HEK293 (cell line): ENCODE measurements at regions not wholly inside any gene's neighbourhood (a gene's known extent, or its start where the extent isn't known, plus 50 kb on each side); places are given as distances from the start of the nearest gene placed in this dataset.

Experiments
- SP2 ChIP-seq: fragments of 450-650 bp; formaldehyde crosslinking; IDR thresholded peaks from 2 replicates; pipeline ENCODE4 v1.5.1; 2016; ENCODE audit warnings: missing biosample characterization, missing genetic modification characterization
- ZNF324 ChIP-seq: fragments of 450-650 bp; formaldehyde crosslinking; IDR thresholded peaks from 2 replicates; pipeline ENCODE4 v1.5.1; 2016; ENCODE audit warnings: missing biosample characterization, missing genetic modification characterization
- ZNF529 ChIP-seq: fragments of 450-650 bp; formaldehyde crosslinking; IDR thresholded peaks from 2 replicates; pipeline ENCODE4 v1.5.1; 2017; ENCODE audit warnings: missing genetic modification characterization, missing biosample characterization; ENCODE audit not compliant: insufficient replicate concordance
- TF ChIP-seq, protein P1 (sequence below): fragments of 450-650 bp; formaldehyde crosslinking; IDR thresholded peaks from 2 replicates; pipeline ENCODE4 v1.5.1; 2016; ENCODE audit warnings: missing biosample characterization, missing genetic modification characterization
- TF ChIP-seq, protein P2 (sequence below): fragments of 450-650 bp; formaldehyde crosslinking; IDR thresholded peaks from 2 replicates; pipeline ENCODE4 v1.5.1; 2016; ENCODE audit warnings: missing biosample characterization, missing genetic modification characterization, low read depth
- TF ChIP-seq, protein P3 (sequence below): fragments of 450-650 bp; formaldehyde crosslinking; IDR thresholded peaks from 2 replicates; pipeline ENCODE4 v1.5.1; 2016; ENCODE audit warnings: missing biosample characterization, missing genetic modification characterization

DNA sequence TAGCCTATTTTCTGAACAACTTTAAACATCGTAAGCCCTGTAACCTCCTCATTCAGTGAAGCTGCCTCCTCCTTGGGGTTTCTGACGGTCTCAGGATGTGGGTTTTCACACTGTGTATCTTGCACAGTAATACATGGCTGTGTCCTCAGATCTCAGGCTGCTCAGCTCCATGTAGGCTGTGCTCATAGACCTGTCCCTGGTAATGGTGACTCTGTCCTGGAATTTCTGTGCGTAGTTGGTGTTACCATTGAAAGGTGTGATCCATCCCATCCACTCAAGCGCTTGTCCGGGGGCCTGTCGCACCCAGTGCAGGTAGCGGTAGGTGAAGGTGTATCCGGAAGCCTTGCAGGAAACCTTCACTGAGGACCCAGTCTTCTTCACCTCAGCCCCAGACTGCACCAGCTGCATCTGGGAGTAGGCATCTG, 980.5 kb downstream of the TMEM121 start:
- TF ChIP-seq, protein P1, sequence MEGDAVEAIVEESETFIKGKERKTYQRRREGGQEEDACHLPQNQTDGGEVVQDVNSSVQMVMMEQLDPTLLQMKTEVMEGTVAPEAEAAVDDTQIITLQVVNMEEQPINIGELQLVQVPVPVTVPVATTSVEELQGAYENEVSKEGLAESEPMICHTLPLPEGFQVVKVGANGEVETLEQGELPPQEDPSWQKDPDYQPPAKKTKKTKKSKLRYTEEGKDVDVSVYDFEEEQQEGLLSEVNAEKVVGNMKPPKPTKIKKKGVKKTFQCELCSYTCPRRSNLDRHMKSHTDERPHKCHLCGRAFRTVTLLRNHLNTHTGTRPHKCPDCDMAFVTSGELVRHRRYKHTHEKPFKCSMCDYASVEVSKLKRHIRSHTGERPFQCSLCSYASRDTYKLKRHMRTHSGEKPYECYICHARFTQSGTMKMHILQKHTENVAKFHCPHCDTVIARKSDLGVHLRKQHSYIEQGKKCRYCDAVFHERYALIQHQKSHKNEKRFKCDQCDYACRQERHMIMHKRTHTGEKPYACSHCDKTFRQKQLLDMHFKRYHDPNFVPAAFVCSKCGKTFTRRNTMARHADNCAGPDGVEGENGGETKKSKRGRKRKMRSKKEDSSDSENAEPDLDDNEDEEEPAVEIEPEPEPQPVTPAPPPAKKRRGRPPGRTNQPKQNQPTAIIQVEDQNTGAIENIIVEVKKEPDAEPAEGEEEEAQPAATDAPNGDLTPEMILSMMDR (tag by site-specific recombination): no peak
- TF ChIP-seq ZNF324 (tag by site-specific recombination) (no peak), ZNF529 (no peak), SP2 (tag by site-specific recombination) (no peak)
- TF ChIP-seq, protein P2, sequence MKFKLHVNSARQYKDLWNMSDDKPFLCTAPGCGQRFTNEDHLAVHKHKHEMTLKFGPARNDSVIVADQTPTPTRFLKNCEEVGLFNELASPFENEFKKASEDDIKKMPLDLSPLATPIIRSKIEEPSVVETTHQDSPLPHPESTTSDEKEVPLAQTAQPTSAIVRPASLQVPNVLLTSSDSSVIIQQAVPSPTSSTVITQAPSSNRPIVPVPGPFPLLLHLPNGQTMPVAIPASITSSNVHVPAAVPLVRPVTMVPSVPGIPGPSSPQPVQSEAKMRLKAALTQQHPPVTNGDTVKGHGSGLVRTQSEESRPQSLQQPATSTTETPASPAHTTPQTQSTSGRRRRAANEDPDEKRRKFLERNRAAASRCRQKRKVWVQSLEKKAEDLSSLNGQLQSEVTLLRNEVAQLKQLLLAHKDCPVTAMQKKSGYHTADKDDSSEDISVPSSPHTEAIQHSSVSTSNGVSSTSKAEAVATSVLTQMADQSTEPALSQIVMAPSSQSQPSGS (tag by site-specific recombination): no peak
- TF ChIP-seq, protein P3, sequence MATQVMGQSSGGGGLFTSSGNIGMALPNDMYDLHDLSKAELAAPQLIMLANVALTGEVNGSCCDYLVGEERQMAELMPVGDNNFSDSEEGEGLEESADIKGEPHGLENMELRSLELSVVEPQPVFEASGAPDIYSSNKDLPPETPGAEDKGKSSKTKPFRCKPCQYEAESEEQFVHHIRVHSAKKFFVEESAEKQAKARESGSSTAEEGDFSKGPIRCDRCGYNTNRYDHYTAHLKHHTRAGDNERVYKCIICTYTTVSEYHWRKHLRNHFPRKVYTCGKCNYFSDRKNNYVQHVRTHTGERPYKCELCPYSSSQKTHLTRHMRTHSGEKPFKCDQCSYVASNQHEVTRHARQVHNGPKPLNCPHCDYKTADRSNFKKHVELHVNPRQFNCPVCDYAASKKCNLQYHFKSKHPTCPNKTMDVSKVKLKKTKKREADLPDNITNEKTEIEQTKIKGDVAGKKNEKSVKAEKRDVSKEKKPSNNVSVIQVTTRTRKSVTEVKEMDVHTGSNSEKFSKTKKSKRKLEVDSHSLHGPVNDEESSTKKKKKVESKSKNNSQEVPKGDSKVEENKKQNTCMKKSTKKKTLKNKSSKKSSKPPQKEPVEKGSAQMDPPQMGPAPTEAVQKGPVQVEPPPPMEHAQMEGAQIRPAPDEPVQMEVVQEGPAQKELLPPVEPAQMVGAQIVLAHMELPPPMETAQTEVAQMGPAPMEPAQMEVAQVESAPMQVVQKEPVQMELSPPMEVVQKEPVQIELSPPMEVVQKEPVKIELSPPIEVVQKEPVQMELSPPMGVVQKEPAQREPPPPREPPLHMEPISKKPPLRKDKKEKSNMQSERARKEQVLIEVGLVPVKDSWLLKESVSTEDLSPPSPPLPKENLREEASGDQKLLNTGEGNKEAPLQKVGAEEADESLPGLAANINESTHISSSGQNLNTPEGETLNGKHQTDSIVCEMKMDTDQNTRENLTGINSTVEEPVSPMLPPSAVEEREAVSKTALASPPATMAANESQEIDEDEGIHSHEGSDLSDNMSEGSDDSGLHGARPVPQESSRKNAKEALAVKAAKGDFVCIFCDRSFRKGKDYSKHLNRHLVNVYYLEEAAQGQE (tag by site-specific recombination): no peak
